ENCODE measurements at regions not wholly inside any gene's neighbourhood (a gene's known extent, or its start where the extent isn't known, plus 50 kb on each side); places are given as distances from the start of the nearest gene placed in this dataset.

- no peak for DNase-seq
Measured at GRCh38 chr6:43840490-43841218, 70.6 kb downstream of the VEGFA start.

- peak; percentile 10 for DNase-seq
Measured at GRCh38 chr6:43838276-43839036, 68.4 kb downstream of the VEGFA start.

GRCh38 chr6:43837507-43837906 is 67.5 kb downstream of the VEGFA start:
- no peak for DNase-seq

GRCh38 chr6:43836507-43837240 is 66.7 kb downstream of the VEGFA start:
- DNase-seq = no peak
